ENCODE measurements at regions not wholly inside any gene's neighbourhood (a gene's known extent, or its start where the extent isn't known, plus 50 kb on each side); places are given as distances from the start of the nearest gene placed in this dataset.

DNA sequence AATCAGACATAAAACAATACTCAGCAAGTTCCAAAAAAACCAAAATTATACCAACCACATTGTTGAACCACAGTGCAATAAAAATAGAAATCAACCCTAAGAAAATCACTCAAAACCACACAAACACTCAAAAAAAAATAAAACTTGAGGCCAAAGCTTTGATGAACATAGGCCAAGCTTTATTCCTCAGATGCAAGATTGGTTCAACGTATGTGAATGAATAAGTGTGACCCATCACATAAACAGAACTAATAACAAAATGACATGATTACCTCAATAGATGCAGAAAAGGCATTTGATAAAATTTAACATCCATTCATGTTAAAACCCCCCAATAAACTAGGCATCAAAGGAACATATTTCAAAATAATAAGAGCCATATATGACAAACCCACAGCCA is 506.1 kb upstream of the FZD8 start:
- no peak for FAIRE-seq

DNA sequence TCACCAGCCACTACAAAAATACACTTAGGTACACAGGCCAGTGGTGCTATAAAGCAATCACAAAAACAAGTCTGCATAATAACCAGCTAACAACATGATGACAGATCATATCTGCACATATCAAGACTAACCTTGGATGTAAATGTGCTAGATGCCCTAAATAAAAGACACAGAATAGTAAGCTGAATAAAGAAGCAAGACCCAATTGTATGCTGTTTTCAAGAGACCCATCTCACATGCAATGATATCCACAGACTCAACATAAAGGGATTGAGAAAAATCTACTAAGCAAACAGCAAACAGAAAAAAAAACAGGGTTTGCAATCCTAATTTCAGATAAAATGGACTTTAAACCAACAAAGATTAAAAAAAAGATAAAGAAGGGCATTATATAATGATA is 505.4 kb upstream of the FZD8 start:
- FAIRE-seq: no peak

DNA sequence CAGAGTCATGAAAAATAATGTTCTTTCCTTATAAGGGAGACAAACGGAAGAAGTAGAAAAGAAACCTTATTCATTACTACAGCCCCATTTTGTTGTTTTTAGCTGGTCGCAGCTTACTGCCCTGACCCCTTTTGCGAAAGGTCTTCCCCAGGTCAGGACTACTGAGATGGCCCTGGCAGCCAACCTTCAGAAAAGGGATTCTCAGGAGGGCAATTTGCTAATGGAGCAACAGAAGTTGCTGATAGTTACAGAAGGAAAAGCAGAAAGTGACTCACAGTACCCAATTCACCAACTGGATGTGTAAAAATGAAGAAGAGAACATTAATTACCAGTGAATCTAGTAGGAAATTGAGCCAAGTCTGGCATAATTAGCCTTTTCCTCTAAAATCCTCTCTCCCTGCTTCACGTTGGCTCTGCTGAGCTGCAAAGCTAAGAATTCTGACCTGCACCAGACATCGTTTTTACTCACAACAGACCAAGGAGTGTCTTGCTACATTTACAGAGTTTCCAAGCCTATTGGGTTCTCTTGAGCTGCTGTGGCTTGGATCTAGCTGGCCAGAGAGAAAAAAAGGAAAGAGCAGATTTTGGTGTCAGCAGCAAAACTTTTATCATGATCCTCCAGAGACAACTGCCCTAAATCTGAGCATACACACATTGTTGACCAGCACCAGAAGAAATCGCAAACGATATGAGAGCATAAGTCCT is 499.9 kb upstream of the FZD8 start:
- FAIRE-seq: no peak

DNA sequence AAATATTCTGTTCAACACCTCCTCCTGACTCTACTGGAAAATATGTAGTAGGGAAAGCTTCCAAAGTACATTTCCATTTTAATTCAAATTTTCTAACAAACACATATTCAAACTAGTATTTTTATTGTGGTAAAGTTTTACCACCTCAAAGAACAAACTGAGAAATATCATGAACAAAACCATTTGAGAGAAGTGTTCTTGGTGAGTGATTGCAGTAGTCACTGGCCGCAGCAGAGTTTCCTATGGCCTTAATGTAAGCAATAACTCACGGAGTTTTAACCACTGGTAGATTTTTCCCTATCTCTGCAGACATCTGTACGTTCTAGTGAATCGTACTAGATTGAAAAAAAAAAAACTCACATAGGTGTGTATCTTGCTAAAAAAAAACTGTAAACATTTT is 487.0 kb upstream of the FZD8 start:
- FAIRE-seq: no peak

DNA sequence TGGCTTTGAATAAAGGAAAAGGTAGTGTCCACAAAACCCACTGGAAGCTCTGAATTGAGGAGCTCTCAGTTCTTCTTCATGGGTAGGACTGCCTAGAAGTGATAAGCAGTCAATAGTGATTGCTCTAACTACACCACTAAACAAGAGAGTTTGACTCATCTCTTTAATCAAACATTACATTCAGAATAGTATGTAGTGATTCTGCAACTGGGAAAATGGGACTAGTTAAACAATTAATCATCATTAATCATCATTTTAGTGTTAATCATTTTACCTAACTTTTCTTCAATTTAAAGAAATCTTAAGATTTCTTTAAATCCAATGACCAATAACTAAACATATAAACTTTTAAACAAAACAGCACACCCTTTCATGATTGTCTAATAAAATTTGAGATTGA is 484.0 kb upstream of the FZD8 start:
- no peak for FAIRE-seq

DNA sequence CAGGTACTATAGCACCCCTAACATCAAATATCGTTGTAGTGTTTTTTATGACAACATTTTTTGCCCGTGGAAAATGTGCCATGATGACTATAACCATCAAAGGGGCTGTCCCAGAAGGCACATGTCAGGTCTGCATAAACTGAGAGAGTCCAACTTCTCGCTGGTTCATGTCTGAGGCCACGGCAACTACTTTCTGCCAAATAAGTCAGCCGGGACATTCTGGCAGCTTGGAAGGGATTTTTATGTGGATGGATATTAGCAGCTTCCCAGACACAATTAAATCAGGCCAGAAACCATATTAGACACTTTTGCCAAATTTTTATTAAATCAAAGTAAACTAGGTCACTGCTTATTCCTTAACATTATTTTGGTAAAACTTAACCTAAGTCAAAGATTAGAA is 477.4 kb upstream of the FZD8 start:
- FAIRE-seq: no peak

DNA sequence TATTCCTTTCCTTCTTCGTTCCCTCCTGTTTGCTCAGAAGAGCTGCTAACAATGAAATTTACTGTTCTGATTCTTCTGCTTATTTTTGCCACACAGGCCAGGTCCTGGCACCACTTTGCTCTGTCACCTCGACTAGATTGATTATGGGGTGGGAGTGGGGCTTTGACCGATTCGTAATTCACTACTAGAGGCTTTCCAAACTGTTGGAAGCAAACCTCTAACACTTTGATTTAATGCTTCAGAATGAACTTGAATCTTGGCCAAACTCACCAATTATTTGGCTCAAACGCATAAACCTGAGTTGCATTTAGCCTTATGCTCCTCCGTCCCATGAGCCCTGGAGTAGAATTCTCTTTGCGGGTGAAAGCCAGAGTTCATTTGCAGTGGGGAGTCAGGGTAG is 476.2 kb upstream of the FZD8 start:
- no peak for FAIRE-seq

DNA sequence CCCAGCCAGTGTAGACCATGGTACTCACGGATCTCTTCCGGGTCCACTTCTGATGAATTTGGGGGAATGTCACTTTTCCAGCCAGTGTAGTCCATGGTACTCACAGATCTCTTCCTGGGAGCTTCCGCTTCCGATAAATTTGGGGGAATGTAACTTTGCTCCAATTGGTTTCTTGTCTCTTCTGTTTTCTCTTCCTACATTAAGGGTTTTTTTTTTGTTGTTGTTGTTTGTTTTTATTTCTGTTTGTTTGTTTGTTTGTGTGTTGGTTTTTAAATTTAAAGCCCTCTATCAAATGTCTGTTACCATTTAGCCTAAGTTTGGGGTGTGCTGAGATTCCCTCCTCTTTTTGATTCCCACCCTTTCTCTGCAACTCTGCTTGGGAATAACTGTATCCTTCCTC is 475.8 kb upstream of the FZD8 start:
- FAIRE-seq: no peak

DNA sequence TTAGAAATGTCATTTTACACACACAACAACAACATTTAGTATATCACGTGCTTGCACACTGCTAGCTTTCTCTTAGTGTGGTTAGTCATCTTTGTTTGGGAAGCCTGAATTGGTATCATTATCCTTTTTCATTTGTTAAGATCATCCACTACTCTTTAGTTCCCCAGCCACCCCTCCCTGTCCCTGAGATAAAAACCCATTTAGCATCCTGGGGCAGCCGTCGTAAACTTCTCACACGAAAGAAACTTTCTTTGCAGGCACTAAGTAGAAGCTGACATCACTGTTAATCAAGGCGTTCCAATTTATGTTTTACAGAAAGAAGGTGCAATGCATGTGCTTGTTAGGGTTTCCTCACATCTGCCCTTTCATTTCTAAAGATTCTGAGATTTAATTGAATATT is 475.1 kb upstream of the FZD8 start:
- FAIRE-seq: no peak

DNA sequence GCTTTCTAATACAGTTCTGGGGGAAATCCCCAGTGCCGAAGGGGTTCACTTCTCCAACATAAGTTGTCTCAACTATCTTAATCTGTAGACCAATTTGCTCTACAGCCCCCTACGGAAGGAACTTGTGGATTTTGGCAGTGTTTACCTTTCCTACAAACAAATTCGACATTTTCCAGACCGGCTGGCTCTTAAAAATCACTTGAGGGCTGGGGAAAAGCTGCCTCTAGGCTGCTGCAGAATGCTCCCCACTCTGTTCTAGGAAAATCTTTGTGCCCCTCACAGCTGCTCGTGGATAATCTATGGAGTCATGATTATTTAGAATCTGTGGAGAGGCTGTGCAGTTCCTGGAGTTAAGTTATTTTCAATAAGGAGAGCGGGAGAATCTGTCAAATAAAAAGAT is 474.6 kb upstream of the FZD8 start:
- no peak for FAIRE-seq

DNA sequence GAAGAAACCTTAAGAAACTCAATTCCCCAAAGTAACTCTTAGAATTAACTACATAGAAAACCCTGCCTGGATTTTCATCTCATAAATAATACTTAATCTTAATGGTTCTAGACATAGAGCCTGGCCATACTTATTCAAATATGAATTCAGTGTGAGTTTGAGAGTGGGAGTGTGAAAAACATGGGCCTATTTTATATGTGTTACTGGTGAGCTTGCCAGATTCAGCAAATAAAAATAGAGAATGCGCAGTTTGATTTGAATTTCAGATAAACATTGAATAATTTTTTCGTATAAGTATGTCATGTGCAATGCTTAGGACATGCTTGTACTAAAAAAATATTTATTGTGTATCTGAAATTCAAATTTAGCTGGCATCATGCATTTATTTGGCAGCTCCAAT is 473.9 kb upstream of the FZD8 start:
- FAIRE-seq: no peak

DNA sequence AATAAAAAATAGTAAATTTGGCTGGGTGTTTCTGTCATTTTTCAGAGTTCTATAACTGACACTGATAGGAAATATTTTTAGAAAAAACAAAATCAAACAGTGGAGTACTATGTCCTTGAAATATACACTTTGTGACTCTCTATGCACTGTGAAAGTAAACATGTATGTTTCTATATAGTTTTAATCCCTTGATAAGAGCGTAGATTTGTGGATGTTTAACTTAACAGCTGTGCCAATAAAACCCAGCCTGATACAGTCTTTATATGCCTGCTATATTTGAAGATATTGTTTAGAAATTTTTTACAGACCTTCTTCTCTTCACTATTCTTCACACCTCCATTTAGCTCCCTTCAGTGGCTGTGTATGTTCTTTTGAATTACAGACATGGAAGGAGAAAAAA is 473.3 kb upstream of the FZD8 start:
- FAIRE-seq: no peak

DNA sequence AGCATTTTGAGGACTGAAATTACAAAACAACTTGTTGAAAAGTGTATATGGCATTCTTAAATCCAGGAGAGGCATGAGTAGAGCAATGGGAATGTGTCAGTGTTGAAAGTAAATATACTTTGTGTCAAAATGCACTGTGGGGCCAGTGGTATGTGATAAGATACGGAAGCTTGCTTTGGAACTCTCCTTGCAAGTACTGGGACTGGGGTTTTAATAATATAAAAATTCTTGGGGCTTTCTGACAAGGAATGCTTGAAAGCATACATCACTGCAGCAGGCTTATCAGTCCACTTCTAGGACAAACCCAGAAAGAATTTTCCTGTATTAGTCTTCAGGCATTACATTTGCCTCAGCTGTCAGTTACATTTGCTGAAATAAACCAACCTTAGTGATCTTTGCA is 472.8 kb upstream of the FZD8 start:
- FAIRE-seq: no peak

DNA sequence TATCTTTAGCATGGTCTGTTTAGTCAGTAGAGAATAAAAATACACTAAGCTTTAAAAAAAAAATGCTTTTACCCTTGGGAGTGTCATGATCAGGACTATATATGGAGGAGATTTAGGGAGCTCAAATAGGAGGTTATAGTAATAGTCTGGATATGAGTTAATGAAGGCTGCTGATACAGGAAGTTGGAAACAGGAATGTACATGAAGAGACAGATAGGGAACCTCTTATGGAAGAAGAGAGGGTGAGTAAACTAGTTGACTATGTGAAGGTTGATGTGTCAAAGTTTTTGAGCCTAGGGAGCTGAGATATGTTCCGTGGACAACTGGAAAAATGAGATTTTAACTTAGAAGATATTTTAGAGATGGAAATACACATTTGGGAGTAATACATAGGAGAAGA is 472.0 kb upstream of the FZD8 start:
- FAIRE-seq: no peak

DNA sequence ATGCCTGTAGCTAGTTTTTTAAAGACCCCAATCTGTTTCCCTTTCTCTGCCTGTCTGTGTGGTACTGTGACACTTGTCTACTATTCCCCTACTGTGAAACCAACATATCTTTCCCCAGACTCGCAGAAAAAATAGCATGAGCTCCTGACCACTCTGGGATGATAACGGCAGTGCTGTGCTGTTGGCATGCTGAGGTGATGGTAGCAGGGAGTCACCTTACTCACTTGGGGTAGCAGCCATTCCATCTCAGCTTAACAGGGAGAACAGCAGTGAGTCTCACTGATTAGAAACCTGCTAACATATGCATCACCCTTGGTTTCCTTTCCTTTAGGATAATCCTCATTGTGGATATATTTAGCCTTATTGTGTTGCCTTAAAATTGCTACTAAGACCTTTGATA is 469.6 kb upstream of the FZD8 start:
- no peak for FAIRE-seq

DNA sequence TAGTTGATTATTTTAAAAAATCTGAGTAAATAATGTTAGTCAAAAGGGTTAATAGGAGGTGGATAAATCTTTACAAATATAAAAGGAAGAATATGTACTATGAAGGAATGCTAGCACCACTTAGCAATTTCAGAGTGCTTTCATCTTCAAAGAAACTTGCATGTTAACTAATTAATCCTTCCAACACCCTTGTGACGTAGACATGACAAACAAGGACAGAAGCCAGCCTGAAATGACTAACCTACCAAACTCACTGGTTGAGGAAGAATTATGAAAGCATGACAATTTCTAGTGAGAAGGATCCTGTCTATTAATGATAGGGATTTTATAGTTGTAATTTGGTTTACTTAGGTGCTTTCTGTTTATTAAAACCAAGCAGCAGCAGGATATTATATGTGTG is 468.0 kb upstream of the FZD8 start:
- no peak for FAIRE-seq

DNA sequence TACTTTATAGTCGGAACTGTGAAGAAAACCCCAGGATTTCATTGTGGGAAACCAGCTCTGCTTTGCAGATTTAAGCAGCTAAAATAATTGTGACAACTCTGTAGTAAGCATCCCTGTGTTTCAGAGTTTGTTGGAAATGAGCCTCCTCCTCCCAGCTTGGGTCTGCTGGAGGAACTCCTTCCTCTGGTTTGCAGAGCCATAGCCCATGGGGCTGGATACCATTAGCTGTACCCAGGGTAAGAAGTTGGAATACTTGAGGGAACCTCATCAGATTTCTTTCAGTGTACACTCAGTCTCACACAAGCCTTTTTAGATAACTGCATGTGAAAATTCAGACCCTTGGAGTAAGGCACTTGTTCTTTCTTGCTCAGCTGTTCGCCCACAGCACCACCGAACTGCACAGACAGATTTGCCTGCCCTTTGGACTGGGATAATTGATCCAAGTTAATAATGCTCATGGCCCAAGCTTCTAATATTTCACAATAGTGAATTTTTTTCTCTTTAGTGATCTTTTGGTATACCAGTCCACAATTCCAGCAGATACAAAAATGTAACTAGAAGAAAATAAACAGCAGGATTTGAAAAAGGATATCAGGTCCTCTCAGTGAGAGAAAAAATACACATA is 467.4 kb upstream of the FZD8 start:
- FAIRE-seq: no peak

DNA sequence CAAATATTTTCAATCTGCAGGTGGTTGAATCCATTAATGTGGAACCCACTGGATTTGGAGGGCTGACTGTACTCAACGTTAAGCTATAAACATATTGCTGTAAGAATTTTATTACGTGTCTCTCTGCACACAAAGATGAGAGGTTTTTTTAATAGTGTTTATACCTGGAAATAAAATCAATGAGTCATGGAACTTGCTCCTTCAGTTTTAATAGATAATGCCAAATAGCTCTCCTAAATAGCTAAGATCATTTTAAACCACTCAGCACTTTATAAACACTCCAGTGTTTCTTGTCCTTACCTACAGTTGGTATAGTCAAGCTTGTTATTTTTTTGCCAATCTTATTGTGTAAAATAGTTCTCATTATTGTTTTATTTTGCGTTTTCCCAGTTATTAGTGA is 455.6 kb upstream of the FZD8 start:
- no peak for FAIRE-seq

DNA sequence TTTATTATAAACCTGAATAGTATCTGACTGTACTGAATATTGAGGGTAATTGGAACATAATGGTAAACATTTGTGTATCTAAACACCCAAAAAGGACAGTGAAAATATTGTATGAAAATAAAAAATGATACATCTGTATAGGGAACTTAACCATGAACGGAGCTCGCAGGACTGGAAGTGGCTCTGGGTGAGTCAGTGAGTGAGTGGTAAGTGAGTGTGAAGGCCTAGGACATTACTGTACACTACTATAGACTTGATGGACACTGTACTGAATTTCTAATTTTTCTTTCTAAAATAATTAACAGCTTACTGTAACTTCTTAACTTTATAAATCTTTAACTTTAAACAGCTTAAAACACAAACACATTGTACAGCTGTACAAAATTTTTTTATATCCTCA is 454.5 kb upstream of the FZD8 start:
- FAIRE-seq: no peak

DNA sequence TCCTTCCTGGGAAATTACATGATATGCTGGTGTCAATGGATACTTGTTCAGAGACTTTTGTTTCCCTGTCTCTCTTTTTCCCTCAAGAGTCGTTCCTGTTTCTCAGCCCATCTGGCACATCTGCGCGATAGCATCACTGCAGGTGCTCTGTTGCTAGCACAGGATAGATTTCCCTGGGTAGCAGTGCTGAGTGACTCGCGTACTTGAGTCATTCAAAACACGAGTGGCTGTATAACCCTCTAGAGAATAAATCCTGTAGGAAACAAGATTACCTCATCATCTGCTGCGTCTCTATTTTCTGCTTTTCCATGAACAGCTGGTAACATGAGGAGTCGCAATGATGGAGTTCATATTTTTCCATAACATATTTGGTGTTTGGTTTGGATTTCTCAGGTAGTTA is 452.0 kb upstream of the FZD8 start:
- no peak for FAIRE-seq

DNA sequence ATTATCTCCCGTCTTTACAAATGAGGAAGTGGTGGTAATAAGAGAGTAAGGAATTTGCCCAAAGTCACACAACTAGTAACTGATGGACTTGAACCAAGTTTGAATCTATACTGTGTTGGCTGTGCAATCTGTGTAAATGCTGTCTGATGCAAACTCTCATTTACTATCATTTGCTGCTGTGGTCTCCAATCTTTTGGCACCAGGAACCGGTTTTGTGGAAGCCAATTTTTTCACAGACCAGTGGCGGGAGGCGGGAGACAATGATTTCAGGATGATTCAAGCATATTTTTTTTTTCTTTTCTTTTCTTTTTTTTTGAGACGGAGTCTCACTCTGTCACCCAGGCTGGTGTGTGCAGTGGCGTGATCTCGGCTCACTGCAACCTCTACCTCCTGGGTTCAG is 450.0 kb upstream of the FZD8 start:
- no peak for FAIRE-seq

DNA sequence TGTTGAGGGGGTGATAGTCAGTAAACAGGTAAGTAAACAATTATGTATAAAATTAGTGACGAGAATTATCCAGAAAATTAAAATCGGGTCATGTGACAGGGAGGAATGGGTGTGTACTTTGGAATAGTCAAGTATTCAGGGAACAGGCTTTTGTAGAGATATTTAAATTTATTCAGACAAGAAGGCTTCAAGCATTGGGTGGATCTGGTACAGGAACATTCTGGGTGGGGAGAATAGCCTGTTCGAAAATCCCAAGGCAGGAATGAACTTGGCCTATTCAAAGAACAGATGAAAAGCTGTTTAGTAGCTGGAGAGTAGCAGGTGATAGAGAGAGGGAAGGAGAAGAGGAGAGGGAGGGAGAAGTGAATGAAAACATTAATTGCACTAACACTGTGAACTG is 448.9 kb upstream of the FZD8 start:
- no peak for FAIRE-seq

DNA sequence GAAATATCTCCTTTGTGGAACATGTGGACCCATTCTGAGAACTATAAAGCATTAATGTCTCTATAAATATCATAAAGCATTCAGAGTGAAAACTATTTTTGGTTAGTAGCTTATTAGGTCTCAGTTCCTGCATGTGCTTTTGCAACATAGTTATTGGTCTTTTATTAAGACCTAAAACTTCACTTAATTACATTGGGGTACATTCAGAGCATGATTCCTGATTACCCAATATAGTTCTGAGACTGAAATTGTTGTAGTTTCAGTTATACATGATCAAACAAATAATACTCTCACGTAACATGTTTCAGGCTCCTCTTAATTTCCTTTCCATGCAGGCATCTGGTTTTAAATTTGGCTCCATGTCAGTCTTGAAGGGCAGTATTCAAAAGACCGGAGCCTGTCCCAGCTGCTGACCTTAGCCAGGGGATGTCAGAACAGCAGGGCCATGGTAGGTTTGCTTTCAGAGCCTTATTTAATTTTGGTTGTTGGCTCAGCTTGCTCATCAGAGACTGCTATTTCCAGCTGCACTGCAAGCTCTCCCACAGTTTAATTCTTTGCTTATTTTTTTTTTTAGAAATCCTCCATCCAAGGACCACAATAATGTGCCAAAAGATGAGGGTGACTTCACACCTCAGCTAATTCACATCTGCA is 447.8 kb upstream of the FZD8 start:
- FAIRE-seq: no peak

Data from endometrium (tissue), 2 donors.